Stromal cell of bone marrow (primary cell): ENCODE measurements at regions not wholly inside any gene's neighbourhood (a gene's known extent, or its start where the extent isn't known, plus 50 kb on each side); places are given as distances from the start of the nearest gene placed in this dataset.

Experiments used
- DNase-seq: peaks from one replicate; pipeline ENCODE4 v3.0.0-alpha.2; 2012; ENCODE audit warnings: low read depth

GRCh38 chr13:86737334-86737932 is 933.7 kb upstream of the SLITRK5 start:
- DNase-seq = no peak

- no peak for DNase-seq
Measured at GRCh38 chr13:86741762-86742285, 929.3 kb upstream of the SLITRK5 start.

- no peak for DNase-seq
Measured at GRCh38 chr13:86757236-86757978, 913.8 kb upstream of the SLITRK5 start.

GRCh38 chr13:86758116-86758515 is 913.1 kb upstream of the SLITRK5 start:
- DNase-seq = no peak

- DNase-seq = no peak
Measured at GRCh38 chr13:86760620-86761019, 910.6 kb upstream of the SLITRK5 start.

GRCh38 chr13:86765462-86765861 is 905.7 kb upstream of the SLITRK5 start:
- DNase-seq = no peak

- no peak for DNase-seq
Measured at GRCh38 chr13:86788616-86789015, 882.6 kb upstream of the SLITRK5 start.

- no peak for DNase-seq
Measured at GRCh38 chr13:86792153-86792651, 879.0 kb upstream of the SLITRK5 start.

- no peak for DNase-seq
Measured at GRCh38 chr13:86795858-86796257, 875.3 kb upstream of the SLITRK5 start.

- DNase-seq = no peak
Measured at GRCh38 chr13:86810361-86810760, 860.8 kb upstream of the SLITRK5 start.

- no peak for DNase-seq
Measured at GRCh38 chr13:86813198-86813597, 858.0 kb upstream of the SLITRK5 start.

- no peak for DNase-seq
Measured at GRCh38 chr13:86825410-86825809, 845.8 kb upstream of the SLITRK5 start.

- no peak for DNase-seq
Measured at GRCh38 chr13:86826232-86826631, 844.9 kb upstream of the SLITRK5 start.

GRCh38 chr13:86830046-86830445 is 841.1 kb upstream of the SLITRK5 start:
- no peak for DNase-seq

GRCh38 chr13:86831084-86831483 is 840.1 kb upstream of the SLITRK5 start:
- DNase-seq = no peak

GRCh38 chr13:86838411-86839120 is 832.6 kb upstream of the SLITRK5 start:
- DNase-seq = no peak

GRCh38 chr13:86839221-86839620 is 832.0 kb upstream of the SLITRK5 start:
- no peak for DNase-seq

- DNase-seq = no peak
Measured at GRCh38 chr13:86840250-86841191, 830.6 kb upstream of the SLITRK5 start.

GRCh38 chr13:86841264-86841663 is 829.9 kb upstream of the SLITRK5 start:
- no peak for DNase-seq

- no peak for DNase-seq
Measured at GRCh38 chr13:86846501-86846900, 824.7 kb upstream of the SLITRK5 start.

GRCh38 chr13:86848716-86849115 is 822.5 kb upstream of the SLITRK5 start:
- DNase-seq = no peak

GRCh38 chr13:86856991-86857390 is 814.2 kb upstream of the SLITRK5 start:
- no peak for DNase-seq
